GM21717 (cell line): ENCODE measurements at regions not wholly inside any gene's neighbourhood (a gene's known extent, or its start where the extent isn't known, plus 50 kb on each side); places are given as distances from the start of the nearest gene placed in this dataset.

Experiments used
- ATAC-seq: cut with Tn5 transposase; IDR thresholded peaks from one replicate; pipeline ENCODE4 v1.9.1; 2021; ENCODE audit warnings: mild to moderate bottlenecking, moderate library complexity; ENCODE audit not compliant: unreplicated experiment

- ATAC-seq, result no peak
Measured at GRCh38 chrX:39645178-39645895, 452.4 kb downstream of the BCOR start.

- no peak for ATAC-seq
Measured at GRCh38 chrX:39648548-39649254, 449.1 kb downstream of the BCOR start.

DNA sequence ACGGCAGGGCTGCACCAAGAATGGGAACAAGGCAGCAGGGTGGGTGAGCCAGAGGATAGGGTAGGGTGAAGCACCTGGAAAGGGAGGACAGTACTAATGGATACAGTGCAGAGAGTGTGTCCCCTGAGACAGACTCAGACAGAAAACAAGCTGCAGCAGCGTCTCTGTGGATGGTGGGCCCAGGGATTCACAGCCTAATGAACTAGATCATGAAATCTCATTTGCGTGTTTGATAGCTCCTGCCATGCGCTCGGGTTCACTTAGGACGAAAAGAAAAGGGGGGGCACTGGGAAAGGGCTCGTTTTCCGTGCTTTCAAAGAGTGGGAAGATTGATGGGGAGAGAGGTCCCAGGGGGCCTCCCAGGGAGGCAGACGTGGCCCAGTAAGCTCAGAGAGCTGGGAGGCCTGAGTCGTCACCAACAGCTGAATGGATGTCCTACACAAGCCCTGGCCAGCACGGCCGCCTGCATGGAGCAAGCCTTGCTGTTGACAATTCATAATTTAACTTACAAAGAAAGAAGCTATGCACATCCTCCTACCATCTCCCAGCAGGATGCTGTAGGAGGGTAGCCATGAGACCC is 446.9 kb downstream of the BCOR start:
- no peak for ATAC-seq

- no peak for ATAC-seq
Measured at GRCh38 chrX:39652336-39652735, 445.4 kb downstream of the BCOR start.

DNA sequence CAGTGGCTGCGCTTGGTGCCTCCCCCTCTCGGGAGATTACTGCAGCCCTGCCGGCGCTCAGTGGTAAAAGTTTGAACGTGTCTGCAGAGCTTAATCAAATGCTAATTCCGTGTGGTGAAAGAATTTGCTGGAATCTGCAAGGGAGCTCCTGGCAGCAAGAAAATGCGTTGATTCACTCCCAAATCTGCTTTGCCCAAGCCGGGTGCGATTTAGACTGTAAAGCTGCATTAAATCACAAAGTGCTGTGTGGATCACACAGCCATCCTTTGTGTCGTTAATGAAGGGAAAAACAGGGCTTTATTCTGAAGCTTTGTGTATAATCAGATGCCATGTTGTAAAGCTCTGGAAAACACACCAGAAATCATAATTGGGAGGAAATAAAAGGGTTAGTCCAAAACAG is 444.1 kb downstream of the BCOR start:
- no peak for ATAC-seq

- no peak for ATAC-seq
Measured at GRCh38 chrX:39654183-39654925, 443.4 kb downstream of the BCOR start.

GRCh38 chrX:39654952-39655351 is 442.8 kb downstream of the BCOR start:
- no peak for ATAC-seq

GRCh38 chrX:39661116-39661907 is 436.4 kb downstream of the BCOR start:
- ATAC-seq, result no peak

GRCh38 chrX:39665830-39666518 is 431.8 kb downstream of the BCOR start:
- ATAC-seq, result no peak

DNA sequence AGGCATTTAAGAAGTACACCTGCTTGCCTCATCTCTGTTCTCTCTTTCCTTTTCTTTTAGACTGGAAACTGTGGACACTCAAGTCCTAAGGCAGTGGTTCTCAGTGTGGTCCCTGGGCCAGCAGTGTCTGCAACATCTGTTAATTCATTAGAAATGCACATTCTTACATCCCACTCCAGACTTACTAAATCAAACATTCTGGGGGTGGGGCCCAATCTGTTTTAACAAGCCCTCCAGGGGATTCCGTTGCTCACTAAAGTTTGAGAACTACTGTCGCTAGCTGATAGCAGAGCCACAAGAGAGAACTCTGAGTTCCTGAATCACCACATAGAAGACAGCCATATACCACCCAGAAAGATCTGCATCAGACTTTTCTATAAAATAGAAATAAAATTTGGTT is 430.6 kb downstream of the BCOR start:
- ATAC-seq, result no peak

DNA sequence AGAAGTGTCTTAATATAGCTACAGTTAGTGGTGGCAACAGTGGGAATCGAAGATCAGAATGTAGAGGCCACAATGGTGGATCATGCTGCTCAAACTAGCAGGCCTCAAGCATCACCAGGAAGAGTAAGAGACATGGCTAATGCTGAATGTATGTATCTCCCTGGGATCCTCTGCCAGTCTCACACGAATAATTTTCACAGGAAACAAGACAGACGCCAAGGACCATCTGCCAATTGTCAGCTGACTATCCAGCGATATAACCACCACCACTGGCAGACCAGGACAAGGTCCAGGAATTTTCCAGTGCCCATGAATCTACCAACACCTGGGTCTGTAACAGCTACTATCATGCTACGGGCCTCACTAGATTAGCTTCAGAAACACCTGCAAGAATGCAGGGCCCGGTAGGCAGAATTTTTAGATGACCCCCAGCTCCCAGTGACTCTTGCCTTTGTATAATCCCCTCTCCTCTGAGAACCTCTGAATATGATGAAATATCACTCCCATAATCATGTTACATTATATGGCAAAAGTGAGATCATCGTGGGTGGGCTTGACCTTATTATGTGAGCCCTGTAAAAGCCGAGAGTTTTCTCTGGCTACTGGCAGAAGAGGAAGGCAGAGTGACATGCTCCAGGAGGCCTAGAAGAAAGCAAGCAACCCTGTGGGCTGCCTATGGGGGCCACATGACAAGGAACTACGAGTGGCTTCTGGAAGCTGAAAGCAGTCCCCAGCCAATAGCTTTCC is 429.8 kb downstream of the BCOR start:
- no peak for ATAC-seq

GRCh38 chrX:39669668-39670067 is 428.1 kb downstream of the BCOR start:
- no peak for ATAC-seq

- no peak for ATAC-seq
Measured at GRCh38 chrX:39670281-39670680, 427.5 kb downstream of the BCOR start.

- ATAC-seq, result no peak
Measured at GRCh38 chrX:39672405-39672804, 425.4 kb downstream of the BCOR start.

DNA sequence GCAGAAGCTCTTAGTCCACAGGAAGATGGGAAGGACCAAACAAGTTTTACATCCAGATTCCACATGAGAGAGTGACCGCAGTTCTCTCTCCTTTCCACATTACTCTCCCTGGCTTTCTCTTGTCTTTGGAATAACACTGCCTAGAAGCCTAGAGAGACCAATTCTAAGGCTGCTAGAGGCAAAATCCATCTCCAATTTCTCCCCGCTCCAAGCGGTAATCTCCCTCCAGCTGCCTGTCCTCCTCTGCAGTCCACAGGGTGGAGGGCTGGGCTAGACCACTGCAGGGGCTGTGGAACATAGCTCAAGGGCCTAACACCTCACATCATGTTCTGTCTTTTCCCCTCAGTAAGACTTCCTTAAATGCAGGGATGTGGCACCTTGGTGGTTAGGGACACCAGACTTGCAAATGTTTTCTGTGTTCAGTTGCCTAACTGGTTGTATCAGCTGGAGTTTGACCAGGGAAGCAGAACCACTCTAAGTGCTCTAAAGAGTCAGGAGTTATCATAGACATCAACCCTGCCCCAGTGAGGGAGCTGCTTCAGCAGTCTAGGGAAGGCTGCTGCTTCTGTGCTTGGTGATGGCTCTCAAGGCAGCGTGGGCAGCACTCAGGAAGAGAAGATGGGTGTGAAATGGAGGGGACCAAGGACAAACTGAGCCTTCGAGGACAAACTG is 423.1 kb downstream of the BCOR start:
- ATAC-seq, result no peak

DNA sequence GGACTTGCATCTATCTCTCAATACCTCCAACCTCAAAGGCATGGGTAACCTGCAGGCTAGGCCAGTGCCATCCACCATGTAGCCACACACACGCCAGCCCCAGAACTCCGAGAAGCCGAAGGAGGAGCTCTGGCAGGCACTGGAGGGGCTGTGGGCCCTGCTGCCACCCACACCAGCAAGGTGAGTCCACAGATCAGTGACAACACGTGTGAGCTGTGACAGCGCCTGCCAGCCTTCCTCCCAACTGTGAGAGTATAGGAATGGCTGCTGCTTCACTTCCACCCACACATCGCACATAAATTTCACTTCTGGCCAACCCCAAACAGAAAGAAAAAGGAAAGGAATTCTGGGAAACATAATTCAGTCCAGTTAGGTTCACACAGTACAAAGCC is 422.6 kb downstream of the BCOR start:
- no peak for ATAC-seq

- no peak for ATAC-seq
Measured at GRCh38 chrX:39675619-39676018, 422.1 kb downstream of the BCOR start.

DNA sequence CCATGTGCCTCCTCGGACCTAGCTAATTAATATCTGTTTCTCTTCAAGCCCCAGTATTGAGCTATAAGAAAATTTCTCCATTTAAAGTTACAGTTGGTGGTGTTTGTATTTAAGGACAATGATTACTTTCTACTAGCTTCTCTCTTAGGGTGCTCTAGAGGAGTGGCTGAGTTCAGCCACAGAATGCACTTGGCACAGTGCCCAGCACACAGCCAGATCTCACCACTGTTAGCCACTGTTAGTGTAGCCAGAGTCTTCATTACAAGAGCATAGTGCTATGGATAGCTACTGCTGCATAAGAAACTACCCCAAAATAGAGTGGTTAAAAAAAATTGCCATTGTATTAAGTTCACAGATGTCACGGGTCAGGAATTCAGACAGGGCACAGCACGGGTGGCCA is 421.3 kb downstream of the BCOR start:
- no peak for ATAC-seq

GRCh38 chrX:39677585-39677977 is 420.2 kb downstream of the BCOR start:
- no peak for ATAC-seq
